A673 (cell line): ENCODE measurements at regions not wholly inside any gene's neighbourhood (a gene's known extent, or its start where the extent isn't known, plus 50 kb on each side); places are given as distances from the start of the nearest gene placed in this dataset.

Experiments used
- EZH2 ChIP-seq: fragments of 200-600 bp; sonication (generic); IDR thresholded peaks from 2 replicates; pipeline ENCODE4 v1.6.1; 2017; ENCODE audit warnings: borderline replicate concordance, low read depth, mild to moderate bottlenecking, mixed read lengths, antibody characterized with exemption, low read length; ENCODE audit not compliant: poor library complexity, severe bottlenecking
- TF ChIP-seq, protein P1 (sequence below): fragments of 300-800, 200-600 bp; sonication (generic); conservative IDR thresholded peaks from 2 replicates; pipeline ENCODE4 v1.5.1; 2017; ENCODE audit warnings: low read depth, mild to moderate bottlenecking, antibody characterized with exemption, low read length, moderate library complexity, mixed read lengths

DNA sequence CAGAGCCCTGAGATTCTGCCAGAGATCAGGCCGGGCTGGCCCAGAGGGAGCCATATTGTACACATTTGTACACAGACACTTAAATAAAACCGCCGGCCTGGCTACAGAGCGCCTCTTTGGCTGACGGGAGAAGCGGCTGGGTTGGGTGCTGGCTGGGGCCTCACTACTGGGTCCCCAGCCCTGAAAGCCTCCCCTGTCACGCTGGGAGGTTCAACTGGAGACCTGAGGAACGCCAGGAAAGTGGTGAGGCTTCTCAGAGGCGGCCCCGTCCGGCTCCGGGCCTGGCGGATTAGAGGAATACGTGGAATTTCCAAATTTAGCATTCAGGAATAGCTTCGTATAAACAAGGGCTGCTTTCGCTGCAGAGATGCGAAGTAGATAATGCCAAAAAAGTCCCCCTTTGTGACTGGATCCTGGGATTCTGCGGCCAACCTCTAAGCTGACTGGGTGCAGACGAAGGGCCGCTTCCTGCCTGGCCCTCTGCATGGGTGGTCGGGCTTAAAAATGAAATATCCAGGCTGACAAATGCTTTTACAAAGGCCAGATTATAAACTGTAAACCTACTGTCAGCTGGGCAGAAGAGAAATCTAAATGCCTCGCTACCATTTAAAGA lies 252.4 kb downstream of the IRF8 start:
- TF ChIP-seq, protein P1, sequence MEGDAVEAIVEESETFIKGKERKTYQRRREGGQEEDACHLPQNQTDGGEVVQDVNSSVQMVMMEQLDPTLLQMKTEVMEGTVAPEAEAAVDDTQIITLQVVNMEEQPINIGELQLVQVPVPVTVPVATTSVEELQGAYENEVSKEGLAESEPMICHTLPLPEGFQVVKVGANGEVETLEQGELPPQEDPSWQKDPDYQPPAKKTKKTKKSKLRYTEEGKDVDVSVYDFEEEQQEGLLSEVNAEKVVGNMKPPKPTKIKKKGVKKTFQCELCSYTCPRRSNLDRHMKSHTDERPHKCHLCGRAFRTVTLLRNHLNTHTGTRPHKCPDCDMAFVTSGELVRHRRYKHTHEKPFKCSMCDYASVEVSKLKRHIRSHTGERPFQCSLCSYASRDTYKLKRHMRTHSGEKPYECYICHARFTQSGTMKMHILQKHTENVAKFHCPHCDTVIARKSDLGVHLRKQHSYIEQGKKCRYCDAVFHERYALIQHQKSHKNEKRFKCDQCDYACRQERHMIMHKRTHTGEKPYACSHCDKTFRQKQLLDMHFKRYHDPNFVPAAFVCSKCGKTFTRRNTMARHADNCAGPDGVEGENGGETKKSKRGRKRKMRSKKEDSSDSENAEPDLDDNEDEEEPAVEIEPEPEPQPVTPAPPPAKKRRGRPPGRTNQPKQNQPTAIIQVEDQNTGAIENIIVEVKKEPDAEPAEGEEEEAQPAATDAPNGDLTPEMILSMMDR, result no peak
- no peak for TF ChIP-seq EZH2
